ENCODE measurements at regions not wholly inside any gene's neighbourhood (a gene's known extent, or its start where the extent isn't known, plus 50 kb on each side); places are given as distances from the start of the nearest gene placed in this dataset.

GRCh38 chr2:173547499-173547898, 192.8 kb downstream of the CDCA7 start:
- Histone ChIP-seq H3K4me3 (ENCODE audit: low read depth in 1 of 3, low read length in 3 of 3) (no peak overlapping the region), H3K4me1 (ENCODE audit: control insufficient read depth in 3 of 3, insufficient read depth in 2 of 3, low read depth in 1 of 3, low read length in 2 of 3) (peaks cover 0 to 28% (median 2%) of the 10 kb centered on the region in 3 donors), H3K36me3 (ENCODE audit: control insufficient read depth in 3 of 3, insufficient read depth in 2 of 3, low read depth in 1 of 3, low read length in 3 of 3) (no peaks in the 10 kb centered on the region), H3K9me3 (ENCODE audit: control insufficient read depth in 2 of 2, insufficient read depth in 1 of 2, low read depth in 1 of 2, low read length in 1 of 2) (peaks cover 0 to 3% of the 10 kb centered on the region in 2 donors), H3K27ac (ENCODE audit: low read depth in 1 of 3, low read length in 2 of 3) (no peak overlapping the region), H3K27me3 (ENCODE audit: control insufficient read depth in 3 of 3, insufficient read depth in 3 of 3, low read length in 3 of 3) (no peaks in the 10 kb centered on the region)
- DNase-seq (no peak), FAIRE-seq (no peak)
- WGBS, 3 donors: 77 to 81% (median 79%) methylated on average over 6 of the region's 6 CpGs

GRCh38 chr2:173550143-173550542, 195.5 kb downstream of the CDCA7 start:
- peaks cover 0 to 30% (median 2%) of the 10 kb centered on the region in 3 donors for H3K4me1 ChIP-seq (ENCODE audit: control insufficient read depth in 3 of 3, insufficient read depth in 2 of 3, low read depth in 1 of 3, low read length in 2 of 3)
- H3K36me3 ChIP-seq (ENCODE audit: control insufficient read depth in 3 of 3, insufficient read depth in 2 of 3, low read depth in 1 of 3, low read length in 3 of 3): no peaks in the 10 kb centered on the region
- no peak overlapping the region for H3K27ac ChIP-seq (ENCODE audit: low read depth in 1 of 3, low read length in 2 of 3)
- peaks cover 0 to 3% of the 10 kb centered on the region in 2 donors for H3K9me3 ChIP-seq (ENCODE audit: control insufficient read depth in 2 of 2, insufficient read depth in 1 of 2, low read depth in 1 of 2, low read length in 1 of 2)
- no peaks in the 10 kb centered on the region for H3K27me3 ChIP-seq (ENCODE audit: control insufficient read depth in 3 of 3, insufficient read depth in 3 of 3, low read length in 3 of 3)
- DNase-seq: no peak
- 42 to 57% (median 49%) methylated on average over 1 of the region's 1 CpG for WGBS, 3 donors
- H3K4me3 ChIP-seq (ENCODE audit: low read depth in 1 of 3, low read length in 3 of 3): no peak overlapping the region
- no peak for FAIRE-seq

DNA sequence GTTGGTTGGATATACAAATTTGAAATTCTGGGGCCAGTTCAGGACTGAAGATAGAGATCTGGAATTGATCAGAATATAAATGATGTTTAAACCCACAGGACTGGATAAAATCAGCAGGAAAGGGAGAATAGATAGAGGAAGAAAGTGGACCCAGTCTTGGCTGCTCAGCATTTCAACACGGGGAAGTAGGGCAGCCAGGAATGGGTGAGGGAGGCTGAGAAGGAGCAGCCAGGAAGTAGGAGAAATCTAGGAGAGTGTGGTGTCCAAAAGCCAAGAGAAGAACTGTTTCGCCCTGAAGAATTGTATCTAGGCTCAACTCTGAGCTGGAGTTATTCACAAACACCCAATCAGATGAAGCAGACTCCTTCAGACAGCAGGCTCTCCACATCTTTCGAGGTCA, 197.9 kb downstream of the CDCA7 start:
- H3K27ac ChIP-seq (ENCODE audit: low read depth in 1 of 3, low read length in 2 of 3): peak overlapping the region in 1 of 3 donors; percentile 83
- 54 to 70% (median 67%) methylated on average over 3 of the region's 3 CpGs for WGBS, 3 donors
- H3K36me3 ChIP-seq (ENCODE audit: control insufficient read depth in 3 of 3, insufficient read depth in 2 of 3, low read depth in 1 of 3, low read length in 3 of 3): no peaks in the 10 kb centered on the region
- H3K27me3 ChIP-seq (ENCODE audit: control insufficient read depth in 3 of 3, insufficient read depth in 3 of 3, low read length in 3 of 3): no peaks in the 10 kb centered on the region
- peaks cover 0 to 3% of the 10 kb centered on the region in 2 donors for H3K9me3 ChIP-seq (ENCODE audit: control insufficient read depth in 2 of 2, insufficient read depth in 1 of 2, low read depth in 1 of 2, low read length in 1 of 2)
- DNase-seq (no peak), FAIRE-seq (no peak)
- no peak overlapping the region for H3K4me3 ChIP-seq (ENCODE audit: low read depth in 1 of 3, low read length in 3 of 3)
- H3K4me1 ChIP-seq (ENCODE audit: control insufficient read depth in 3 of 3, insufficient read depth in 2 of 3, low read depth in 1 of 3, low read length in 2 of 3): peaks cover 0 to 25% (median 0%) of the 10 kb centered on the region in 3 donors

GRCh38 chr2:173553593-173553992, 198.9 kb downstream of the CDCA7 start:
- H3K27ac ChIP-seq (ENCODE audit: low read depth in 1 of 3, low read length in 2 of 3): peak overlapping the region in 2 of 3 donors; percentile 39 to 83
- 14 to 50% (median 40%) methylated on average over 6 of the region's 6 CpGs for WGBS, 3 donors
- DNase-seq: peak; percentile 90 to 92
- H3K4me1 ChIP-seq (ENCODE audit: control insufficient read depth in 3 of 3, insufficient read depth in 2 of 3, low read depth in 1 of 3, low read length in 2 of 3): peaks cover 0 to 23% (median 0%) of the 10 kb centered on the region in 3 donors
- peak overlapping the region in 2 of 3 donors; percentile 29 for H3K4me3 ChIP-seq (ENCODE audit: low read depth in 1 of 3, low read length in 3 of 3)
- H3K9me3 ChIP-seq (ENCODE audit: control insufficient read depth in 2 of 2, insufficient read depth in 1 of 2, low read depth in 1 of 2, low read length in 1 of 2): peaks cover 0 to 3% of the 10 kb centered on the region in 2 donors
- FAIRE-seq: no peak
- H3K36me3 ChIP-seq (ENCODE audit: control insufficient read depth in 3 of 3, insufficient read depth in 2 of 3, low read depth in 1 of 3, low read length in 3 of 3): no peaks in the 10 kb centered on the region
- H3K27me3 ChIP-seq (ENCODE audit: control insufficient read depth in 3 of 3, insufficient read depth in 3 of 3, low read length in 3 of 3): peaks cover 0 to 4% (median 0%) of the 10 kb centered on the region in 3 donors

DNA sequence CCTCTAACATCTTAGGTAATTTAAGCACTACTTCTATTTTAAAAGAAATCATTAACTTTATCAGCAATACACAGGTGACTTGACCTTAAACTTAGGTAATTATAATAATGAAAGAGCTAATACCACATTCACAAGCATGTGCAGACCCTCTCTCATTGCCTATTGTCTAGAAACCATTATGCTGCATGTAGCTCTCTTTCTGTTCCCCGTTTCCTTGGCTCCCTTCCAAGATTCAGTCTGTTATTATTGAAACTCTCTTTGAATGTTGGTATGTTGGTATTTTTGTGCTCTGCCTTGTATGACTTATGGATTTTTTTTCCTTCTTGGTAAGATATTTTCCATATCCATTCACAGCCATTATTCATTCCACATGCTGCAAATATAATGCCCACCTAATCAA, 201.2 kb downstream of the CDCA7 start:
- H3K36me3 ChIP-seq (ENCODE audit: control insufficient read depth in 3 of 3, insufficient read depth in 2 of 3, low read depth in 1 of 3, low read length in 3 of 3): no peaks in the 10 kb centered on the region

GRCh38 chr2:173556816-173557215, 202.1 kb downstream of the CDCA7 start:
- FAIRE-seq: no peak

More for the DNA sequence above, 201.2 kb downstream of the CDCA7 start:
- FAIRE-seq (no peak), DNase-seq (peak; percentile 44 to 64)
- no peak overlapping the region for H3K27ac ChIP-seq (ENCODE audit: low read depth in 1 of 3, low read length in 2 of 3)
- no peak overlapping the region for H3K4me3 ChIP-seq (ENCODE audit: low read depth in 1 of 3, low read length in 3 of 3)
- H3K4me1 ChIP-seq (ENCODE audit: control insufficient read depth in 3 of 3, insufficient read depth in 2 of 3, low read depth in 1 of 3, low read length in 2 of 3): peaks cover 0 to 23% (median 0%) of the 10 kb centered on the region in 3 donors
- H3K27me3 ChIP-seq (ENCODE audit: control insufficient read depth in 3 of 3, insufficient read depth in 3 of 3, low read length in 3 of 3): peaks cover 0 to 4% (median 0%) of the 10 kb centered on the region in 3 donors
- WGBS, 3 donors: 0 to 3% (median 0%) methylated on average over 1 of the region's 1 CpG
- peaks cover 0 to 3% of the 10 kb centered on the region in 2 donors for H3K9me3 ChIP-seq (ENCODE audit: control insufficient read depth in 2 of 2, insufficient read depth in 1 of 2, low read depth in 1 of 2, low read length in 1 of 2)

DNA sequence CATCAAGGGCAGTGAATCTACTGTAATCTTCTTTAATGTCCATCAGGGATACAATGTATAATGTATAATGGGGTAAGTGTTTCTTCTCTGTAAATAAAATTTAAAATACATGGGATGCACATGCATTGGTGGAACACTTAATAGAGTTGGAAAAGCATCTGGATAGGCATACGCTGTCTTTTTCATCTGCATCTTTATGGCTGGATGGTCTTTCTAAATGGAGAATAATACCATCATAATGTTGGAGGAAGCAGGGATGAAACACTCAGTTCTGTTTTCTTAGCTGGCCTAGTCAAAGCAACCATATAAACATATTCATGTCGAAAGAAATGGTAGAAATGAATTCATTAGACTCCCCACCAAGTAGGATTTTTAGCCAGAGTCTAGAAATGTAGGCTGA, 202.8 kb downstream of the CDCA7 start:
- Histone ChIP-seq H3K9me3 (ENCODE audit: control insufficient read depth in 2 of 2, insufficient read depth in 1 of 2, low read depth in 1 of 2, low read length in 1 of 2) (no peaks in the 10 kb centered on the region), H3K27me3 (ENCODE audit: control insufficient read depth in 3 of 3, insufficient read depth in 3 of 3, low read length in 3 of 3) (peaks cover 0 to 4% (median 0%) of the 10 kb centered on the region in 3 donors), H3K4me1 (ENCODE audit: control insufficient read depth in 3 of 3, insufficient read depth in 2 of 3, low read depth in 1 of 3, low read length in 2 of 3) (peaks cover 0 to 19% (median 0%) of the 10 kb centered on the region in 3 donors), H3K4me3 (ENCODE audit: low read depth in 1 of 3, low read length in 3 of 3) (no peak overlapping the region), H3K27ac (ENCODE audit: low read depth in 1 of 3, low read length in 2 of 3) (no peak overlapping the region), H3K36me3 (ENCODE audit: control insufficient read depth in 3 of 3, insufficient read depth in 2 of 3, low read depth in 1 of 3, low read length in 3 of 3) (no peaks in the 10 kb centered on the region)
- 87 to 96% (median 91%) methylated on average over 2 of the region's 2 CpGs for WGBS, 3 donors
- FAIRE-seq (no peak), DNase-seq (no peak)

More at GRCh38 chr2:173556816-173557215, 202.1 kb downstream of the CDCA7 start:
- peaks cover 0 to 4% (median 0%) of the 10 kb centered on the region in 3 donors for H3K27me3 ChIP-seq (ENCODE audit: control insufficient read depth in 3 of 3, insufficient read depth in 3 of 3, low read length in 3 of 3)
- peaks cover 0 to under 1% of the 10 kb centered on the region in 2 donors for H3K9me3 ChIP-seq (ENCODE audit: control insufficient read depth in 2 of 2, insufficient read depth in 1 of 2, low read depth in 1 of 2, low read length in 1 of 2)
- peaks cover 0 to 23% (median 0%) of the 10 kb centered on the region in 3 donors for H3K4me1 ChIP-seq (ENCODE audit: control insufficient read depth in 3 of 3, insufficient read depth in 2 of 3, low read depth in 1 of 3, low read length in 2 of 3)
- no peak overlapping the region for H3K4me3 ChIP-seq (ENCODE audit: low read depth in 1 of 3, low read length in 3 of 3)
- no peak overlapping the region for H3K27ac ChIP-seq (ENCODE audit: low read depth in 1 of 3, low read length in 2 of 3)
- WGBS, 3 donors: 77 to 88% (median 84%) methylated on average over 5 of the region's 5 CpGs
- no peaks in the 10 kb centered on the region for H3K36me3 ChIP-seq (ENCODE audit: control insufficient read depth in 3 of 3, insufficient read depth in 2 of 3, low read depth in 1 of 3, low read length in 3 of 3)
- DNase-seq: no peak

DNA sequence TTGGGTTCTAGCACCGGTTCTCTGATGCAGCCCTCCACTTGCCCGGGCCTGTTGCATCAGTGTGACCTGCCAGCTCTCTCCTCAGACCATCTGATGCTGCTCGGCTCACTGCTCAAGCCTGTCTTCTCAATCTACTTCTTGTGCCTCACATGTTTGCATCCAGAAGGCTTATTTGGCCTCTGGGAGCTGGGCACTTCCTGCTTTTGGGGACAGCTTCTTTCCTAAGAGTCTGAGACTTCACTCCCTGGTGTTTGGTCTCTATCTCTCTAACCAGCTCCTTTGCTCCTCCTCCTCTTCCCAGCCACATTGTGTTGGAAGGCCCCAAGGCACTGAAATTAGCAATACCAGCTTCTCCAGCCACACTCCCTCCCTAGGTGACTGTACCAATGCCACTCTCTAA, 212.8 kb downstream of the CDCA7 start:
- Histone ChIP-seq H3K27me3 (ENCODE audit: control insufficient read depth in 3 of 3, insufficient read depth in 3 of 3, low read length in 3 of 3) (no peaks in the 10 kb centered on the region), H3K9me3 (ENCODE audit: control insufficient read depth in 2 of 2, insufficient read depth in 1 of 2, low read depth in 1 of 2, low read length in 1 of 2) (no peaks in the 10 kb centered on the region), H3K4me1 (ENCODE audit: control insufficient read depth in 3 of 3, insufficient read depth in 2 of 3, low read depth in 1 of 3, low read length in 2 of 3) (peaks cover 0 to 16% (median 2%) of the 10 kb centered on the region in 3 donors), H3K36me3 (ENCODE audit: control insufficient read depth in 3 of 3, insufficient read depth in 2 of 3, low read depth in 1 of 3, low read length in 3 of 3) (no peaks in the 10 kb centered on the region), H3K27ac (ENCODE audit: low read depth in 1 of 3, low read length in 2 of 3) (no peak overlapping the region), H3K4me3 (ENCODE audit: low read depth in 1 of 3, low read length in 3 of 3) (no peak overlapping the region)
- WGBS, 3 donors: 88 to 96% (median 89%) methylated on average over 3 of the region's 3 CpGs
- FAIRE-seq (no peak), DNase-seq (no peak)

- H3K4me3 ChIP-seq (ENCODE audit: low read depth in 1 of 3, low read length in 3 of 3): no peak overlapping the region
- H3K27ac ChIP-seq (ENCODE audit: low read depth in 1 of 3, low read length in 2 of 3): no peak overlapping the region
- DNase-seq: no peak
- peaks cover 2 to 20% (median 2%) of the 10 kb centered on the region in 3 donors for H3K4me1 ChIP-seq (ENCODE audit: control insufficient read depth in 3 of 3, insufficient read depth in 2 of 3, low read depth in 1 of 3, low read length in 2 of 3)
- no peak for FAIRE-seq
- H3K36me3 ChIP-seq (ENCODE audit: control insufficient read depth in 3 of 3, insufficient read depth in 2 of 3, low read depth in 1 of 3, low read length in 3 of 3): no peaks in the 10 kb centered on the region
- WGBS, 3 donors: 55 to 60% (median 56%) methylated on average over 3 of the region's 3 CpGs
- H3K9me3 ChIP-seq (ENCODE audit: control insufficient read depth in 2 of 2, insufficient read depth in 1 of 2, low read depth in 1 of 2, low read length in 1 of 2): no peaks in the 10 kb centered on the region
- no peaks in the 10 kb centered on the region for H3K27me3 ChIP-seq (ENCODE audit: control insufficient read depth in 3 of 3, insufficient read depth in 3 of 3, low read length in 3 of 3)
Observed at GRCh38 chr2:173568054-173568453, 213.4 kb downstream of the CDCA7 start.

All from small intestine (tissue), 7 donors.